Astrocyte (in vitro differentiated cells and primary cell): ENCODE measurements at regions not wholly inside any gene's neighbourhood (a gene's known extent, or its start where the extent isn't known, plus 50 kb on each side); places are given as distances from the start of the nearest gene placed in this dataset.

ENCODE experiments used
- DNase-seq: peaks from one replicate; pipeline ENCODE4 v3.0.0-alpha.2; 2010; ENCODE audit warnings: low read depth
- FAIRE-seq: peaks from 2 replicates; lab custom pipeline; 2011; peaks lifted over from hg19 to GRCh38; lab: Jason Lieb, UNC
- H2AFZ ChIP-seq: 2 replicates; pipeline ENCODE4 v1.6.0; 2012; ENCODE audit warnings: low read depth, low read length, inconsistent platforms
- H3K27ac ChIP-seq: 2 replicates; pipeline ENCODE4 v1.5.1; 2011; ENCODE audit warnings: low read depth, low read length, inconsistent platforms
- H3K27me3 ChIP-seq: 2 replicates; pipeline ENCODE4 v1.6.0; 2011; ENCODE audit warnings: low read length, inconsistent platforms; ENCODE audit not compliant: insufficient read depth
- H3K36me3 ChIP-seq: 2 replicates; pipeline ENCODE4 v1.5.1; 2011; ENCODE audit warnings: low read length, inconsistent platforms; ENCODE audit not compliant: insufficient read depth
- H3K4me1 ChIP-seq: 2 replicates; pipeline ENCODE4 v1.5.1; 2011; ENCODE audit warnings: low read length, inconsistent platforms; ENCODE audit not compliant: insufficient read depth
- H3K4me2 ChIP-seq: 2 replicates; pipeline ENCODE4 v1.6.0; 2012; ENCODE audit warnings: low read length, inconsistent platforms
- H3K4me3 ChIP-seq: 2 replicates; pipeline ENCODE4 v1.5.1; 2011; ENCODE audit warnings: low read depth, mild to moderate bottlenecking, low read length, inconsistent platforms; ENCODE audit not compliant: insufficient read depth
- H3K79me2 ChIP-seq: 2 replicates; pipeline ENCODE4 v1.6.0; 2012; ENCODE audit warnings: mild to moderate bottlenecking, low read length, inconsistent platforms; ENCODE audit not compliant: insufficient read depth
- H3K9ac ChIP-seq: 2 replicates; pipeline ENCODE4 v1.6.0; 2012; ENCODE audit warnings: mild to moderate bottlenecking, low read length, inconsistent platforms
- H3K9me3 ChIP-seq: 2 replicates; pipeline ENCODE4 v1.5.1; 2012; ENCODE audit warnings: low read depth, mild to moderate bottlenecking, low read length, inconsistent platforms; ENCODE audit not compliant: insufficient read depth
- H4K20me1 ChIP-seq: 2 replicates; pipeline ENCODE4 v1.6.0; 2012; ENCODE audit warnings: low read length, inconsistent platforms; ENCODE audit not compliant: insufficient read depth
- H3K27ac Mint-ChIP-seq: one replicate; pipeline ENCODE4 v1.8.0; 2021; ENCODE audit warnings: mild to moderate bottlenecking, mixed read lengths; ENCODE audit not compliant: unreplicated experiment
- H3K27me3 Mint-ChIP-seq: one replicate; pipeline ENCODE4 v1.8.0; 2021; ENCODE audit warnings: low read depth, mixed read lengths; ENCODE audit not compliant: unreplicated experiment
- H3K36me3 Mint-ChIP-seq: one replicate; pipeline ENCODE4 v1.8.0; 2021; ENCODE audit warnings: low read depth, mixed read lengths; ENCODE audit not compliant: unreplicated experiment
- H3K4me1 Mint-ChIP-seq: one replicate; pipeline ENCODE4 v1.8.0; 2021; ENCODE audit warnings: low read depth, mixed read lengths; ENCODE audit not compliant: unreplicated experiment
- H3K4me3 Mint-ChIP-seq: one replicate; pipeline ENCODE4 v1.8.0; 2021; ENCODE audit warnings: mild to moderate bottlenecking, moderate library complexity, mixed read lengths; ENCODE audit not compliant: unreplicated experiment
- H3K9me3 Mint-ChIP-seq: one replicate; pipeline ENCODE4 v1.8.0; 2021; ENCODE audit warnings: mild to moderate bottlenecking, mixed read lengths; ENCODE audit not compliant: unreplicated experiment
- EZH2 ChIP-seq: IDR thresholded peaks from 2 replicates; pipeline ENCODE4 v1.6.1; 2012; ENCODE audit warnings: mild to moderate bottlenecking, low read length, inconsistent platforms; ENCODE audit not compliant: insufficient read depth
- TF ChIP-seq, protein P1 (sequence below): IDR thresholded peaks from 2 replicates; pipeline ENCODE4 v1.5.1; 2011; ENCODE audit warnings: low read depth, mild to moderate bottlenecking, inconsistent platforms, low read length, moderate library complexity; ENCODE audit not compliant: insufficient read depth

DNA sequence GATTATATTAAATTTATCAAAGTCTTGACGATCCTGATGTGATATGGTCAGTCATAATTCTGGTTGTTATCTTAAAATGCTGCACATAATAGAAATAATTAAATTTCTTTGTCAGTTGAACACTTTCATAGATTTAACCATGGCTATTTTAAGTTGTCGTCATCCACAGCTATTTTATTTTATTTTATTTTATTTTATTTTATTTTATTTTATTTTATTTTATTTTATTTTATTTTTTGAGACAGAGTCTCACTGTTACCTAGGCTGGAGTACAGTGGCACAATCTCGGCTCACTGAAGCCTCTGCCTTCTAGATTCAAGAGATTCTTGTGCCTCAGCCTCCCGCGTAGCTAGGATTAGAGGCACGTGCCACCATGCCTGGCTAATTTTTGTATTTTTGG lies 90.5 kb upstream of the KCNK12 start:
- no peak overlapping the region for H3K4me3 ChIP-seq
- DNase-seq (no peak), FAIRE-seq (no peak)
- H3K27ac ChIP-seq: no peak overlapping the region
- H3K27ac Mint-ChIP-seq: no peak overlapping the region
- no peak for TF ChIP-seq EZH2
- TF ChIP-seq, protein P1, sequence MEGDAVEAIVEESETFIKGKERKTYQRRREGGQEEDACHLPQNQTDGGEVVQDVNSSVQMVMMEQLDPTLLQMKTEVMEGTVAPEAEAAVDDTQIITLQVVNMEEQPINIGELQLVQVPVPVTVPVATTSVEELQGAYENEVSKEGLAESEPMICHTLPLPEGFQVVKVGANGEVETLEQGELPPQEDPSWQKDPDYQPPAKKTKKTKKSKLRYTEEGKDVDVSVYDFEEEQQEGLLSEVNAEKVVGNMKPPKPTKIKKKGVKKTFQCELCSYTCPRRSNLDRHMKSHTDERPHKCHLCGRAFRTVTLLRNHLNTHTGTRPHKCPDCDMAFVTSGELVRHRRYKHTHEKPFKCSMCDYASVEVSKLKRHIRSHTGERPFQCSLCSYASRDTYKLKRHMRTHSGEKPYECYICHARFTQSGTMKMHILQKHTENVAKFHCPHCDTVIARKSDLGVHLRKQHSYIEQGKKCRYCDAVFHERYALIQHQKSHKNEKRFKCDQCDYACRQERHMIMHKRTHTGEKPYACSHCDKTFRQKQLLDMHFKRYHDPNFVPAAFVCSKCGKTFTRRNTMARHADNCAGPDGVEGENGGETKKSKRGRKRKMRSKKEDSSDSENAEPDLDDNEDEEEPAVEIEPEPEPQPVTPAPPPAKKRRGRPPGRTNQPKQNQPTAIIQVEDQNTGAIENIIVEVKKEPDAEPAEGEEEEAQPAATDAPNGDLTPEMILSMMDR: no peak
- no peaks in the 10 kb centered on the region for H3K9me3 Mint-ChIP-seq
- H3K4me3 Mint-ChIP-seq: no peak overlapping the region
- H3K36me3 Mint-ChIP-seq: no peaks in the 10 kb centered on the region
- H4K20me1 ChIP-seq: no peaks in the 10 kb centered on the region
- H3K36me3 ChIP-seq: no peaks in the 10 kb centered on the region
- peaks cover 7% of the 10 kb centered on the region for H3K4me1 Mint-ChIP-seq
- H3K9ac ChIP-seq: no peak overlapping the region
- H3K27me3 ChIP-seq: peaks cover 6% of the 10 kb centered on the region
- no peak overlapping the region for H2AFZ ChIP-seq
- H3K9me3 ChIP-seq: no peaks in the 10 kb centered on the region
- no peaks in the 10 kb centered on the region for H3K79me2 ChIP-seq
- H3K4me1 ChIP-seq: peaks cover 8% of the 10 kb centered on the region
- H3K4me2 ChIP-seq: no peak overlapping the region
- H3K27me3 Mint-ChIP-seq: peaks cover 10% of the 10 kb centered on the region

DNA sequence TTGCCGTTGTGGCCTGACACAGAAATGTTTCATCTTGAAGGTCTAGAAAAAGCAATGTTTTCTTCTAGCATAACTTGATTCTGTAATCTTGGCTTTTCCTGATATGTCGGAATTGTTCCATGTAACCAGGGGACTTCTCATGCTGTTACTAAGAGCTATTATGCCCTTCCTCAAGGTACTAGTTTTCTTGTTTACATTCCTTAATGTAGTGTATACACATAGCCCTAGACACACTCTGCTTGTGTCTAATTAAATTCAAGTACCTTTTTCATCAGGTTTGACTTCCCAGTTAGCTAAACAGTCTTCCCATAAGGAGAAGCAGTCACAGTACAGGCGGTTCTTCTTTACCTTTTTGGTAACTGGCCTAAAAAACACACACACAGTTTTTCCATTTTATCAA lies 89.4 kb upstream of the KCNK12 start:
- peaks cover 6% of the 10 kb centered on the region for H3K27me3 ChIP-seq
- no peak overlapping the region for H3K9ac ChIP-seq
- H3K27ac ChIP-seq: no peak overlapping the region
- no peak overlapping the region for H3K4me2 ChIP-seq
- DNase-seq: no peak
- H3K4me3 ChIP-seq: no peak overlapping the region
- H3K36me3 Mint-ChIP-seq: no peaks in the 10 kb centered on the region
- no peak overlapping the region for H3K27ac Mint-ChIP-seq
- FAIRE-seq: no peak
- H3K9me3 Mint-ChIP-seq: no peaks in the 10 kb centered on the region
- H3K4me1 ChIP-seq: peaks cover 8% of the 10 kb centered on the region
- no peaks in the 10 kb centered on the region for H3K36me3 ChIP-seq
- peaks cover 7% of the 10 kb centered on the region for H3K4me1 Mint-ChIP-seq
- no peak overlapping the region for H2AFZ ChIP-seq
- no peaks in the 10 kb centered on the region for H3K79me2 ChIP-seq
- no peak overlapping the region for H3K4me3 Mint-ChIP-seq
- H3K27me3 Mint-ChIP-seq: peaks cover 13% of the 10 kb centered on the region
- no peaks in the 10 kb centered on the region for H3K9me3 ChIP-seq
- TF ChIP-seq, protein P1: no peak
- no peak for TF ChIP-seq EZH2
- no peaks in the 10 kb centered on the region for H4K20me1 ChIP-seq

DNA sequence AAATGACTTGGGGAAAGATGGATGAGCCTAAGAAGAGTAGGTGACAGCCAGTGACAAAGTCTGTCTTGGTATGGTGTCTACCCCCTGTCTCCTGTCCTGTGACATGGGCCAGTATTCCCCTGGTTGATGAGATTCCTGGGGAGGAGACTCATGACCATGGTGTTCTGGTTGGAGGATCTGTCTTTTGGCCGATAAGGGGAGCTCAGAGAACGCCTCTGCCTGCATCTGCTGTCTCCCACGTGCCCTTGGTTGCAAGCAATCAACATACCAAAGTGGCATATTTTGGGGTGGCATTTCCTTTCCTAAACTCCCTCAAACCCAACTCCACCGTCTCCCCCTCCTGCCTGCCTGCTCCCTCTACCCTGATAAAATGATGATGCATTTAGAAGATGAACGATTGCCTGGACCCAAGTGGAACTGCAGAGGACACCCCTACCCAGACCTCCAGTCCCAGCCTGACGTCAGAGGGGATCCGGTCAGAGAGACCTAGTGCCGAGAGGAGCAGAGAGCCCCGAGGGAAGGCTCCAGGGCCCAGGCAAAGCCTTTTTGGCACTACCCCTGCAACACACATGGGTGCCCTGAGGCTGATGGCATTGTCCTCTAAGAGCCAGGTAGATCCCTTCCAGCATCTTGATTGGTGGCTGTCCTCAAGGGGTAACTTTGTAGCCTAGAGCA lies 88.0 kb upstream of the KCNK12 start:
- Mint-ChIP-seq H3K9me3 (no peaks in the 10 kb centered on the region), H3K4me3 (no peak overlapping the region), H3K27ac (no peak overlapping the region), H3K36me3 (no peaks in the 10 kb centered on the region), H3K4me1 (peaks cover 16% of the 10 kb centered on the region), H3K27me3 (peaks cover 13% of the 10 kb centered on the region)
- Histone ChIP-seq H3K9me3 (no peaks in the 10 kb centered on the region), H3K79me2 (no peaks in the 10 kb centered on the region), H3K9ac (no peak overlapping the region), H3K36me3 (no peaks in the 10 kb centered on the region), H3K27me3 (peaks cover 6% of the 10 kb centered on the region), H3K4me1 (peaks cover 8% of the 10 kb centered on the region), H3K4me3 (no peak overlapping the region), H3K4me2 (no peak overlapping the region), H2AFZ (no peak overlapping the region), H3K27ac (no peak overlapping the region), H4K20me1 (no peaks in the 10 kb centered on the region)
- no peak for TF ChIP-seq EZH2
- TF ChIP-seq, protein P1: no peak
- DNase-seq (no peak), FAIRE-seq (no peak)
